Uterus (tissue), 3 donors: ENCODE measurements at regions not wholly inside any gene's neighbourhood (a gene's known extent, or its start where the extent isn't known, plus 50 kb on each side); places are given as distances from the start of the nearest gene placed in this dataset.

Source experiments
- DNase-seq, 2 donors: peaks; one replicate each; pipeline ENCODE4 v3.0.0-alpha.2; 2019 to 2020
- H3K27ac ChIP-seq, 2 donors: fragments of 200-600 bp; sonication (generic); 1 replicate in 1 of 2; 2 replicates in 1 of 2; pipeline ENCODE4 v1.5.1; 2016 to 2018
- H3K27me3 ChIP-seq, 2 donors: fragments of 200-600 bp; sonication (generic); one replicate each; pipeline ENCODE4 v1.5.1; 2018 to 2019; ENCODE audit warnings: control low read depth in 1 of 2
- H3K36me3 ChIP-seq, 2 donors: fragments of 200-600 bp; sonication (generic); one replicate each; pipeline ENCODE4 v1.5.1; 2019; ENCODE audit warnings: control low read depth in 1 of 2
- H3K4me1 ChIP-seq, 2 donors: fragments of 200-600 bp; sonication (generic); one replicate each; pipeline ENCODE4 v1.5.1; 2018 to 2019; ENCODE audit warnings: control low read depth in 1 of 2
- H3K4me3 ChIP-seq, 2 donors: fragments of 200-600 bp; sonication (generic); 1 replicate in 1 of 2; 2 replicates in 1 of 2; pipeline ENCODE4 v1.5.1; 2018 to 2019; ENCODE audit warnings: mild to moderate bottlenecking in 1 of 2
- H3K9me3 ChIP-seq, 2 donors: fragments of 200-600 bp; sonication (generic); one replicate each; pipeline ENCODE4 v1.5.1; 2019; ENCODE audit warnings: control low read depth in 1 of 2
- CTCF ChIP-seq, 4 experiments: fragments of 200-600 bp in 2 of 4; fragments of 450-650 bp in 2 of 4; sonication (generic) in 2 of 4; IDR thresholded peaks; one replicate each; pipeline ENCODE4 v1.5.1; 2016 to 2019; ENCODE audit warnings: antibody characterized with exemption in 4 of 4, mild to moderate bottlenecking in 2 of 4, moderate library complexity in 1 of 4
- POLR2A ChIP-seq, 2 donors: fragments of 450-650 bp; IDR thresholded peaks; one replicate each; pipeline ENCODE4 v1.6.1; 2016; ENCODE audit warnings: antibody characterized with exemption in 2 of 2, mild to moderate bottlenecking in 1 of 2, moderate library complexity in 1 of 2
- intact Hi-C: fragments of 100-400 bp; cut with DNase I; formaldehyde crosslinking; loops from one replicate; pipeline ENCODE4 v1.15.1; 2023; ENCODE audit warnings: low total_unique reads
- donor health status: DM: yes; HTN: yes; CAD: no.

- Histone ChIP-seq H3K4me3 (no peak overlapping the region), H3K9me3 (no peaks in the 10 kb centered on the region), H3K27me3 (no peaks in the 10 kb centered on the region), H3K36me3 (no peaks in the 10 kb centered on the region), H3K4me1 (no peaks in the 10 kb centered on the region), H3K27ac (no peak overlapping the region)
- DNase-seq, result no peak
- no peak for TF ChIP-seq POLR2A (IDR thresholded peaks at IDR 0.05)
- TF ChIP-seq CTCF (IDR thresholded peaks at IDR 0.05), result no peak
- intact Hi-C loops, result no loop called here
Measured at GRCh38 chr1:2934156-2934540, 87.1 kb upstream of the ACTRT2 start.

- Histone ChIP-seq H3K27ac (no peak overlapping the region), H3K27me3 (no peaks in the 10 kb centered on the region), H3K4me3 (no peak overlapping the region), H3K9me3 (no peaks in the 10 kb centered on the region), H3K36me3 (no peaks in the 10 kb centered on the region), H3K4me1 (no peaks in the 10 kb centered on the region)
- no peak for DNase-seq
- TF ChIP-seq CTCF (IDR thresholded peaks at IDR 0.05) (no peak), POLR2A (IDR thresholded peaks at IDR 0.05) (no peak)
- intact Hi-C loops, result no loop called here
Measured at GRCh38 chr1:2934642-2935081, 86.6 kb upstream of the ACTRT2 start.

GRCh38 chr1:2935184-2935583 is 86.1 kb upstream of the ACTRT2 start:
- Histone ChIP-seq H3K27ac (no peak overlapping the region), H3K4me3 (no peak overlapping the region), H3K27me3 (no peaks in the 10 kb centered on the region), H3K4me1 (no peaks in the 10 kb centered on the region), H3K9me3 (no peaks in the 10 kb centered on the region), H3K36me3 (no peaks in the 10 kb centered on the region)
- DNase-seq, result no peak
- TF ChIP-seq POLR2A (IDR thresholded peaks at IDR 0.05) (no peak), CTCF (IDR thresholded peaks at IDR 0.05) (no peak)
- intact Hi-C loops, result no loop called here

GRCh38 chr1:2935751-2936390 is 85.4 kb upstream of the ACTRT2 start:
- H3K4me1 ChIP-seq, result no peaks in the 10 kb centered on the region
- H3K27ac ChIP-seq, result no peak overlapping the region
- no peaks in the 10 kb centered on the region for H3K36me3 ChIP-seq
- peaks cover 0 to 1% of the 10 kb centered on the region in 2 donors for H3K9me3 ChIP-seq
- no peaks in the 10 kb centered on the region for H3K27me3 ChIP-seq
- intact Hi-C loops, result no loop called here
- no peak for TF ChIP-seq CTCF (IDR thresholded peaks at IDR 0.05)
- no peak for TF ChIP-seq POLR2A (IDR thresholded peaks at IDR 0.05)
- H3K4me3 ChIP-seq, result no peak overlapping the region
- no peak for DNase-seq

GRCh38 chr1:2936559-2937515 is 84.4 kb upstream of the ACTRT2 start:
- intact Hi-C loops, result no loop called here
- no peak for DNase-seq
- Histone ChIP-seq H3K4me1 (no peaks in the 10 kb centered on the region), H3K27me3 (no peaks in the 10 kb centered on the region), H3K27ac (no peak overlapping the region), H3K36me3 (no peaks in the 10 kb centered on the region), H3K9me3 (peaks cover 0 to 5% of the 10 kb centered on the region in 2 donors), H3K4me3 (no peak overlapping the region)
- TF ChIP-seq POLR2A (IDR thresholded peaks at IDR 0.05) (no peak), CTCF (IDR thresholded peaks at IDR 0.05) (no peak)
